ENCODE measurements at regions not wholly inside any gene's neighbourhood (a gene's known extent, or its start where the extent isn't known, plus 50 kb on each side); places are given as distances from the start of the nearest gene placed in this dataset.

DNA sequence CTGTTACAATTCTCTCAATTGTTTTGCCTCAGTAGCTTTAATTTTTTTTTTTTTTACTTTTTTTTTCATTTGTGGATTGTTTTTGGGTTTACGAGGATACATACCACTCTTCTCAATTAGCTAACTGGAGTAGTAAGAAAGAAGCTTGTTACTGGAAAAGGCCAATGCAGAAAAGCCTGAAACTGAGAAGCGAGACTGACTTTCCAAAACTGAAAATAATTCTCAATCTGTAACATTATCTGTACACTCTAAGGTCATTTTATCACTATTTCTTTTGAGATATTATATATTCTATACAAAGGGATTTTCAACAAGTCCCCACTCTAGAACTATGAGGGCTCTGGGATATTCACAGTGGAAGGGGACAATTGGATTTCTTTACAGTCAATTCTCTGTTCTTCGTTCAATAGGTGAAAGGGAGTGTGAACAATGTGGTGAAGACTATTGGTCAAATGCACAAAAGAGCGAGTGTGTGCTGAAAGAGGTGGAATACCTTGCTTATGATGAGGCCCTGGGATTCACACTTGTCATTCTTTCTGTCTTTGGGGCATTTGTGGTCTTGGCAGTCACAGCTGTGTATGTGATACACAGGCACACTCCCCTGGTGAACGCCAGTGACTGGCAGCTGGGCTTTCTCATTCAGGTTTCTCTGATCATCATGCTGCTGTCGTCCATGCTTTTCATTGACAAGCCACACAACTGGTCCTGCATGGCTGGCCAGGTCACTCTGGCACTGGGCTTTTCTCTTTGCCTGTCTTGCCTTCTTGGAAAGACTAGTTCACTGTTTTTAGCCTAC lies 83.9 kb upstream of the KCNAB1 start:
- TF ChIP-seq, protein P1, sequence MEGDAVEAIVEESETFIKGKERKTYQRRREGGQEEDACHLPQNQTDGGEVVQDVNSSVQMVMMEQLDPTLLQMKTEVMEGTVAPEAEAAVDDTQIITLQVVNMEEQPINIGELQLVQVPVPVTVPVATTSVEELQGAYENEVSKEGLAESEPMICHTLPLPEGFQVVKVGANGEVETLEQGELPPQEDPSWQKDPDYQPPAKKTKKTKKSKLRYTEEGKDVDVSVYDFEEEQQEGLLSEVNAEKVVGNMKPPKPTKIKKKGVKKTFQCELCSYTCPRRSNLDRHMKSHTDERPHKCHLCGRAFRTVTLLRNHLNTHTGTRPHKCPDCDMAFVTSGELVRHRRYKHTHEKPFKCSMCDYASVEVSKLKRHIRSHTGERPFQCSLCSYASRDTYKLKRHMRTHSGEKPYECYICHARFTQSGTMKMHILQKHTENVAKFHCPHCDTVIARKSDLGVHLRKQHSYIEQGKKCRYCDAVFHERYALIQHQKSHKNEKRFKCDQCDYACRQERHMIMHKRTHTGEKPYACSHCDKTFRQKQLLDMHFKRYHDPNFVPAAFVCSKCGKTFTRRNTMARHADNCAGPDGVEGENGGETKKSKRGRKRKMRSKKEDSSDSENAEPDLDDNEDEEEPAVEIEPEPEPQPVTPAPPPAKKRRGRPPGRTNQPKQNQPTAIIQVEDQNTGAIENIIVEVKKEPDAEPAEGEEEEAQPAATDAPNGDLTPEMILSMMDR (IDR thresholded peaks at IDR 0.05) = no peak
- no peak for TF ChIP-seq POLR2A (IDR thresholded peaks at IDR 0.05)
